ENCODE measurements at regions not wholly inside any gene's neighbourhood (a gene's known extent, or its start where the extent isn't known, plus 50 kb on each side); places are given as distances from the start of the nearest gene placed in this dataset.

DNA sequence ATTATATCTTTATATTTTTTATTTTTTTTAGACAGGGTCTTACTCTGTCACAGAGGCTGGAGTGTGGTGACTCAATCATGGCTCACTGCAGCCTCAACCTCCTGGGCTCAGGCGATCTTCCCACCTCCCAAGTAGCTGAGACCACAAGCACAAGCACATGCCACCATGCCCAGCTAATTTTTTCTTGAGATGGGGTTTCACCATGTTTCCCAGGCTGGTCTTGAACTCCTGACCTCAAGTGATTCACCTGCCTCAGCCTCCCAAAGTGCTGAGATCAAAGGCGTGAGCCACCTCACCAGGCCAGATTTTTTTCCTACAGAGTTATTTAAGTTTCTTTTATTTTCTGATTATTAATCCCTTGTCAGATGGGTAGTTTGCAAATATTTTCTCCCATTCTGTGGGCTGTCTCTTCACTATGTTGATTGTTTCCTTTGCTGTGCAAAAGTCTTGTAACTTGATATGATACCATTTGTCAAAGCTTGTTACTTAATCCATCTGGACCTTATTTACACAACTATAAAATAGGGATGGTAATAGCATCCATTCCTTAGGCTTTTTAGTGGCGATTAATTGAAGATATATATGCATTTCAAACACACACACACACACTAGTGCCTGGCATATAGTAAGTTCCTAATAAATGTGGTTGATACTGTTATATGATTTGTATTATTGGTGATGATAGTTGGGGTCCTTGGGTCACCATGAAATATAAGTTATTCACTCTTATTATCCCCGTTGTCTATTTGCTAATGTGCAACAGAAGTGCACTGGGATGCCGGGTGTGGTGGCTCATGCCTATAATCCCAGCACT, 187.1 kb downstream of the BCAS1 start:
- TF ChIP-seq CTCF (IDR thresholded peaks at IDR 0.05; ENCODE audit: insufficient read depth, low read length, poor library complexity, severe bottlenecking) = no peak
- no peak for TF ChIP-seq EZH2phosphoT487 (conservative IDR thresholded peaks at IDR 0.05; ENCODE audit: low read length)

All from SU-DHL-6 (cell line).